Mesendoderm (in vitro differentiated cells): ENCODE measurements at regions not wholly inside any gene's neighbourhood (a gene's known extent, or its start where the extent isn't known, plus 50 kb on each side); places are given as distances from the start of the nearest gene placed in this dataset.

Experiments
- DNase-seq: peaks from one replicate; pipeline ENCODE4 v3.0.0; 2013
- H2AK5ac ChIP-seq: 2 replicates; pipeline ENCODE4 v1.6.1; 2013; ENCODE audit warnings: low read length, inconsistent platforms
- H2BK120ac ChIP-seq: 2 replicates; pipeline ENCODE4 v1.6.1; 2013; ENCODE audit warnings: low read depth, mild to moderate bottlenecking, low read length, moderate library complexity, mixed read lengths
- H2BK15ac ChIP-seq: replicated peaks from 2 replicates; pipeline ENCODE4 v1.6.1; 2013; ENCODE audit warnings: low read depth, mild to moderate bottlenecking, moderate library complexity
- H2BK5ac ChIP-seq: 2 replicates; pipeline ENCODE4 v1.6.1; 2013; ENCODE audit warnings: low read length, inconsistent platforms
- H3K18ac ChIP-seq: 2 replicates; pipeline ENCODE4 v1.6.1; 2013; ENCODE audit warnings: mild to moderate bottlenecking, low read length, mixed read lengths
- H3K23ac ChIP-seq: one replicate; pipeline ENCODE4 v1.6.1; 2013; ENCODE audit warnings: low read length
- H3K27ac ChIP-seq: 2 replicates; pipeline ENCODE4 v1.5.1; 2013; ENCODE audit warnings: low read depth, mild to moderate bottlenecking, inconsistent platforms, low read length, moderate library complexity
- H3K27me3 ChIP-seq: 2 replicates; pipeline ENCODE4 v1.6.1; 2013; ENCODE audit warnings: low read length, control low read depth, mild to moderate bottlenecking, inconsistent platforms; ENCODE audit not compliant: insufficient read depth, poor library complexity
- H3K36me3 ChIP-seq: 2 replicates; pipeline ENCODE4 v1.6.1; 2013; ENCODE audit warnings: low read length, inconsistent platforms; ENCODE audit not compliant: control insufficient read depth, insufficient read depth
- H3K4ac ChIP-seq: one replicate; pipeline ENCODE4 v1.6.1; 2013; ENCODE audit warnings: low read depth, mild to moderate bottlenecking, low read length, moderate library complexity
- H3K4me1 ChIP-seq: 2 replicates; pipeline ENCODE4 v1.6.1; 2013; ENCODE audit warnings: low read depth, low read length, inconsistent platforms; ENCODE audit not compliant: control insufficient read depth
- H3K4me2 ChIP-seq: 2 replicates; pipeline ENCODE4 v1.6.1; 2013; ENCODE audit warnings: low read length
- H3K4me3 ChIP-seq: 2 replicates; pipeline ENCODE4 v1.5.1; 2013; ENCODE audit warnings: mild to moderate bottlenecking, low read length
- H3K56ac ChIP-seq: one replicate; pipeline ENCODE4 v1.6.1; 2013; ENCODE audit warnings: low read length
- H3K79me1 ChIP-seq: 2 replicates; pipeline ENCODE4 v1.6.1; 2013; ENCODE audit warnings: low read length, inconsistent platforms
- H3K79me2 ChIP-seq: 2 replicates; pipeline ENCODE4 v1.6.1; 2013; ENCODE audit warnings: mild to moderate bottlenecking, low read length; ENCODE audit not compliant: control insufficient read depth, insufficient read depth
- H3K9ac ChIP-seq: 2 replicates; pipeline ENCODE4 v1.6.1; 2013; ENCODE audit warnings: low read length, inconsistent platforms
- H4K5ac ChIP-seq: one replicate; pipeline ENCODE4 v1.6.1; 2013; ENCODE audit warnings: low read length
- H4K8ac ChIP-seq: one replicate; pipeline ENCODE4 v1.6.1; 2013; ENCODE audit warnings: low read depth, mild to moderate bottlenecking, control low read depth, low read length, moderate library complexity
- WGBS: extraction: QIAGEN DNeasy Blood & Tissue Kit; methylation state at CpG from one replicate; pipeline ENCODE4 v1.1.7; 2013; ENCODE audit warnings: low lambda C conversion rate, missing lambda C conversion rate; ENCODE audit not compliant: insufficient coverage; ENCODE audit errors: extremely low coverage; 5-methylcytosine and 5-hydroxymethylcytosine counted together

DNA sequence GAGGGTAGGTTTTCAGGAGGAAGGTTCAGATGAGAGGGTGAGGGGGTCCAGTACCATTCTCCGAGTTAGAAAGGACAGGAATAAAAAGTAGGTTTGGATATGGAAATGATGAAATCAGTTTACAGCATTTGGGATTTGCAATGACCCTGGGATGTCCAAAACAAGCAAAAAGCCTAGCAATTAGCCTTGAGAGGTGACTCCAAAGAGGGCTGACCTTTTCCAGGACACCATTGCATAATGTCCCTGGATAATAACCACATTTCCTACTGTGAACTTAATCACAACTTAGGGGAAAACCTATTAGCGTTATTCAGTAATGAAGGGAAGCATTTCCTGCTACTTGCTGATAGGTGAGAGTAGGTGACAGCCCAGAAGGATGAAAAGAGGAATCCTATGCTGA, 101.4 kb upstream of the ARHGAP42 start:
- H4K5ac ChIP-seq: no peak overlapping the region
- no CpG with 5 or more reads among the region's 2 CpGs for WGBS
- H3K4me2 ChIP-seq: no peak overlapping the region
- H2BK5ac ChIP-seq: no peak overlapping the region
- H2BK15ac ChIP-seq: no peak overlapping the region
- no peak overlapping the region for H3K23ac ChIP-seq
- H3K27ac ChIP-seq: no peak overlapping the region
- H2BK120ac ChIP-seq: peak overlapping the region; percentile 28
- H3K18ac ChIP-seq: peak overlapping the region; percentile 39
- H3K79me2 ChIP-seq: no peaks in the 10 kb centered on the region
- peak; percentile 15 for DNase-seq
- peaks cover 2% of the 10 kb centered on the region for H3K4me1 ChIP-seq
- no peak overlapping the region for H3K4ac ChIP-seq
- no peaks in the 10 kb centered on the region for H3K79me1 ChIP-seq
- H2AK5ac ChIP-seq: no peak overlapping the region
- no peak overlapping the region for H4K8ac ChIP-seq
- H3K56ac ChIP-seq: no peak overlapping the region
- no peak overlapping the region for H3K9ac ChIP-seq
- no peaks in the 10 kb centered on the region for H3K36me3 ChIP-seq
- H3K4me3 ChIP-seq: no peak overlapping the region
- H3K27me3 ChIP-seq: no peaks in the 10 kb centered on the region

DNA sequence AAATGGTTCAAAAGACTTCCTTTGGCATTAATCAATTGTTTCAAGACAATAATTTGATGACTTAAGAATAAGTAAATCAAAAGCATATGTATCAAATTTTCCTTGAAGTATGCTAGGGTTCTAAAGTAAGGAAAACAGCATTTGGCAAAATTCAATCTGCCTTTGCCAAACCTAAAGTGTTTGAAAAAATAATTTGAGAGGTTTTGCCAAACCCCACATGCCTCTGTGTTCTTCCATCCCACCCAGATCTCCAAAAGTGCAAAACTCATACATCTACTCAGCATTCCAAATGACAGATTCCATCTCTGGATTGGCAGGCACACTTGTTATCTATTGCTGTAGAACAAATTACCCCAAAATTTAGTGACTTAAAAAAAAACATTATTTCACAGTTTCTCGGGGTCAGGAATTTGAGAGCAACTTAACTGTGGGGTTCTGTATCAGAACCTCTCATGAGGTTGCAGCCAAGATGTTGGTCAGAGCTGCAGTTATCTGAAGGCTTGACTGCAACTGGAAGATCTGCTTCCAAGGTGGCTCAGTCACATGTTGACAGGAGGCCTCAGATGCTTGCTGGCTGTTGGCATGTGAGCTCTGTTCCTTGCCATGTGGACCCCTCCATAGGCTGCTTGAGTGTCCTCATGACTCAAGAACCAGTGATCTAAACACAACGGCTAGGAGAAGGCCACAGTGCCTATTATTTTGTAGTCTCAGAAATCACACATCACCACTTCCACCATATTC, 100.6 kb upstream of the ARHGAP42 start:
- Histone ChIP-seq H3K18ac (no peak overlapping the region), H3K36me3 (no peaks in the 10 kb centered on the region), H3K4me3 (no peak overlapping the region), H4K5ac (no peak overlapping the region), H3K56ac (no peak overlapping the region), H2AK5ac (peak overlapping the region; percentile 10), H2BK120ac (no peak overlapping the region), H3K27me3 (no peaks in the 10 kb centered on the region), H3K9ac (no peak overlapping the region), H3K4ac (no peak overlapping the region), H3K79me2 (no peaks in the 10 kb centered on the region), H4K8ac (no peak overlapping the region), H3K4me1 (peaks cover 2% of the 10 kb centered on the region), H3K27ac (no peak overlapping the region), H3K4me2 (no peak overlapping the region), H2BK15ac (no peak overlapping the region), H3K23ac (no peak overlapping the region), H2BK5ac (peak overlapping the region; percentile 6), H3K79me1 (no peaks in the 10 kb centered on the region)
- DNase-seq: no peak
- no CpG with 5 or more reads among the region's 2 CpGs for WGBS

DNA sequence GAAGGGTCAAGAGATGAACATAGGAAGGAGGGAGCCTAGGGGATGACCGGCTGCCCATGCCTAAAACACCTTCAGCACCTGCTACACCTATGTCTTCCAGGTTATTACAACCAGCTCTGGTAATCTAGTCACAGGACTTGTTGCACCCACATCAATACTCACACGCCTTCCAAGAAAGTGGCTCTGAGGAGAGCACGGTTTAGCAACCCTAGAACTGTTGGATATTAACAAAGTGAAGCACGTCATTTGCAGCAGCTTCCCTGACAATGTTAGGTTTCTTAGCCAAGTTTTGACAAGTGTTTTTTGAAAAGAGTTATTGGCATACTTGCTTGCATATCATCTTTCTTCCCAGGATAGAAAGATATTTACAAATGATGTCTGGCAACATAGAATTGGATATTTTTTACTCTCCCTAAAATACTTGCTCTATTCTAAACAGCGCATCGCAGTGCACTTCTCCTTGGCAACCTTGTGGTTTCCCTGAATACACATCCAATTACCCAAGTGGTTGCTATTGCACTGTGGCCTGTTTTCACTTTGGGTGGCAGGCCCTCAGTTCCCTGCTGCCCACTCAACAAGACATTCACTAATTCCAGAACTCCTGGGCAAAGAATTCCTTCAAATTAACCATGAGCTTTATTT, 94.3 kb upstream of the ARHGAP42 start:
- Histone ChIP-seq H4K5ac (no peak overlapping the region), H2BK15ac (no peak overlapping the region), H2AK5ac (peak overlapping the region; percentile 38), H3K4me2 (no peak overlapping the region), H3K36me3 (no peaks in the 10 kb centered on the region), H3K27me3 (no peaks in the 10 kb centered on the region), H3K27ac (no peak overlapping the region), H3K56ac (peak overlapping the region; percentile 17), H3K79me1 (no peaks in the 10 kb centered on the region), H3K4me3 (no peak overlapping the region), H3K18ac (no peak overlapping the region), H4K8ac (no peak overlapping the region), H3K9ac (no peak overlapping the region), H2BK5ac (no peak overlapping the region), H2BK120ac (no peak overlapping the region), H3K4me1 (peaks cover 5% of the 10 kb centered on the region), H3K23ac (no peak overlapping the region), H3K4ac (no peak overlapping the region), H3K79me2 (no peaks in the 10 kb centered on the region)
- no peak for DNase-seq
- no CpG with 5 or more reads among the region's 6 CpGs for WGBS

DNA sequence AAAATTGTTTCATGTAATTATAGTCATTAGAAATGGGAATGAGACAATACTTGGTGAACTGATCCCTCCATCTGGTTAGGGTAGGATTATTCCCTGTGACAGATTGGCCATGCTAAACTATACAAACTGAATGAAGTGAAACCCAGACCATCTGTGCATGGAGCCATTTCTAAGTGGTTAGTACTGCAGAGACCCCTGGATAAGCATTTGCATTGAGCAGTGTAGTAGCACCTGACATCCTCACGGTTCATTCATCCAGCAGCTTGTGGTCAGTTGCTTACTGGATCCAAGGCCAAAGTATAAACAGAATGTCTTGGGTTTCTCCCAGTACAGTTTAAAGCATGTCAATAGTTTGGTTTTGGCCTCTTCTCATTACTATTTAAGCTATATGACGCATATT, 93.8 kb upstream of the ARHGAP42 start:
- H3K18ac ChIP-seq: no peak overlapping the region
- no peaks in the 10 kb centered on the region for H3K36me3 ChIP-seq
- H3K56ac ChIP-seq: no peak overlapping the region
- H3K4me2 ChIP-seq: no peak overlapping the region
- H2BK15ac ChIP-seq: no peak overlapping the region
- H3K4ac ChIP-seq: no peak overlapping the region
- H2BK120ac ChIP-seq: no peak overlapping the region
- no peak overlapping the region for H2BK5ac ChIP-seq
- no peaks in the 10 kb centered on the region for H3K79me1 ChIP-seq
- H3K4me3 ChIP-seq: no peak overlapping the region
- H2AK5ac ChIP-seq: no peak overlapping the region
- no peaks in the 10 kb centered on the region for H3K79me2 ChIP-seq
- H3K9ac ChIP-seq: no peak overlapping the region
- no CpG with 5 or more reads among the region's 2 CpGs for WGBS
- no peak overlapping the region for H3K23ac ChIP-seq
- DNase-seq: peak; percentile 26
- no peak overlapping the region for H4K5ac ChIP-seq
- H3K4me1 ChIP-seq: peaks cover 5% of the 10 kb centered on the region
- no peak overlapping the region for H3K27ac ChIP-seq
- H3K27me3 ChIP-seq: no peaks in the 10 kb centered on the region
- H4K8ac ChIP-seq: no peak overlapping the region

DNA sequence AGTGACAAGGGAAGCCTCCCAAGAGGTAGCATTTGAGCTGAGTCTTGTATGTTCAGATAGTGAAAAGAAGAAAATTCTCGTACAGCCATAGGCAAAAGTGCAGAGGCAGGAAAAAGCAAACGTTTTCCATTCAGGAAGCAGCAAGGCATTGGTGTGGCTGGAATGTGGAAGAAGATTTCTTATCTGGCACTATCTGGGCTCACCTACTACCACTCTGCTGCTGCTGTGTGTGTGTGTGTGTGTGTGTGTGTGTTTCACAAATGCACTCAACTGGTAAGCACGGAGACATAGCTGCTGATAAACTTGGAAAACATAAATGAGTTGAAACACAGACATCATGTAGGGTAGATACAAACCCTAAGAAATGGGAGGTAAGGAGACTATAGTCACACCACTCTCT, 92.8 kb upstream of the ARHGAP42 start:
- H3K4me2 ChIP-seq: no peak overlapping the region
- no peak overlapping the region for H4K5ac ChIP-seq
- H3K4ac ChIP-seq: no peak overlapping the region
- peak; percentile 90 for DNase-seq
- H3K4me1 ChIP-seq: peaks cover 5% of the 10 kb centered on the region
- no peaks in the 10 kb centered on the region for H3K79me2 ChIP-seq
- H2AK5ac ChIP-seq: no peak overlapping the region
- no peak overlapping the region for H3K9ac ChIP-seq
- H2BK15ac ChIP-seq: no peak overlapping the region
- no peak overlapping the region for H3K18ac ChIP-seq
- H2BK5ac ChIP-seq: no peak overlapping the region
- no peaks in the 10 kb centered on the region for H3K79me1 ChIP-seq
- H3K27ac ChIP-seq: peak overlapping the region; percentile 27
- no peak overlapping the region for H3K56ac ChIP-seq
- no peak overlapping the region for H3K23ac ChIP-seq
- H3K36me3 ChIP-seq: no peaks in the 10 kb centered on the region
- H4K8ac ChIP-seq: no peak overlapping the region
- H3K27me3 ChIP-seq: no peaks in the 10 kb centered on the region
- H3K4me3 ChIP-seq: no peak overlapping the region
- H2BK120ac ChIP-seq: no peak overlapping the region
- no CpG with 5 or more reads among the region's 3 CpGs for WGBS
